MCF 10A (cell line): ENCODE measurements at regions not wholly inside any gene's neighbourhood (a gene's known extent, or its start where the extent isn't known, plus 50 kb on each side); places are given as distances from the start of the nearest gene placed in this dataset.
A peak's percentile ranks its signal among the peaks of the same experiment; 100 is the strongest.

ENCODE experiments used
- BruUV-seq: library from RNA; stranded (reverse); fragments of 400-500 nt; replicated peaks from 2 replicates; lab custom pipeline; 2021; lab: Mats Ljungman, UMichigan
- CTCF ChIA-PET: fragments of 300-600 bp; sonication (Branson Sonifier 250); formaldehyde crosslinking; extraction: SDS; loops from one replicate; lab custom pipeline; 2021; ENCODE audit warnings: antibody characterized with exemption, inconsistent platforms; lab: Yijun Ruan, JAX
- POLR2A ChIA-PET: fragments of 300-600, 350-650 bp; sonication (Branson Sonifier 250); formaldehyde crosslinking; extraction: SDS; loops from one replicate; lab custom pipeline; 2020; ENCODE audit warnings: antibody characterized with exemption, inconsistent platforms; lab: Yijun Ruan, JAX
- DNase-seq: peaks from one replicate; pipeline ENCODE4 v3.0.0-alpha.2; 2018; ENCODE audit not compliant: unreplicated experiment
- H3K27ac Mint-ChIP-seq: one replicate; pipeline ENCODE4 v1.8.0; 2022; ENCODE audit warnings: mild to moderate bottlenecking, low read depth, mixed read lengths; ENCODE audit not compliant: unreplicated experiment
- H3K27me3 Mint-ChIP-seq: one replicate; pipeline ENCODE4 v1.8.0; 2022; ENCODE audit warnings: mixed read lengths; ENCODE audit not compliant: insufficient read depth, unreplicated experiment
- H3K36me3 Mint-ChIP-seq: one replicate; pipeline ENCODE4 v1.8.0; 2022; ENCODE audit warnings: mild to moderate bottlenecking, moderate library complexity, mixed read lengths; ENCODE audit not compliant: insufficient read depth, unreplicated experiment
- H3K4me1 Mint-ChIP-seq: one replicate; pipeline ENCODE4 v1.8.0; 2022; ENCODE audit warnings: mixed read lengths; ENCODE audit not compliant: insufficient read depth, unreplicated experiment
- H3K4me3 Mint-ChIP-seq: one replicate; pipeline ENCODE4 v1.8.0; 2022; ENCODE audit warnings: mild to moderate bottlenecking, moderate library complexity, mixed read lengths; ENCODE audit not compliant: unreplicated experiment
- H3K9me3 Mint-ChIP-seq: one replicate; pipeline ENCODE4 v1.8.0; 2022; ENCODE audit warnings: mixed read lengths; ENCODE audit not compliant: unreplicated experiment
- intact Hi-C: fragments of 100-400 bp; cut with micrococcal nuclease; formaldehyde crosslinking; loops from 2 replicates; pipeline ENCODE4 v1.14.1; 2022
- TF ChIP-seq, protein P1 (sequence below): fragments of 200-600 bp; IDR thresholded peaks from one replicate; pipeline ENCODE4 v1.8.0; 2022; ENCODE audit warnings: antibody characterized with exemption, mild to moderate bottlenecking; ENCODE audit not compliant: unreplicated experiment

DNA sequence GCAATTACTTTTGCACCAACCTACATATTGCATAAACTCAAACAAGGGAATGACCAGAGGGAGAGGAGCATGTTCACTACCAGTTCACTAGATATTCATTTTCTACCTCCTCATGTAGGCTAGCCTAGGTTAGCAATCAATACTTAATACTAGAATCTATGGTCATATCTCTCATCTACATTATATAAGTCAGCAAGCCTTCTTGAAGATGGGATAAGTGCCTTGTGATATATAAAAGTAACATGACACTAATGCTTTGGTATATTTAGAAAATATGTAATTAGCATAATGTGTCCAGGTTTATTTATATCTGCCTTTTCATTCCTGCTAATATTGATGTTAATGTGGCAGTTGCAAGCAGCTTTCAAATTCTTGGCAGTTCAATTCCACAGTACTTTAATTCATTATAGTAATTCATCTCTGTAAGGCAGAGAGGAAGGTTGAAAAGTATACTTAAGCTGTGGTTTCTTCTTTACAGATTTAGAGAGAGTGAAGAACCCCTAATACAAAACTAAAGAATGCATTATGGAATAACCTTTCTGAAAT is 1613.2 kb upstream of the ACO1 start:
- H3K9me3 Mint-ChIP-seq: peaks cover 7% of the 10 kb centered on the region
- H3K27ac Mint-ChIP-seq: no peak overlapping the region
- H3K36me3 Mint-ChIP-seq: no peaks in the 10 kb centered on the region
- ChIA-PET POLR2A (no interaction called here), CTCF (no interaction called here)
- peaks cover 42% of the 10 kb centered on the region for H3K27me3 Mint-ChIP-seq
- H3K4me3 Mint-ChIP-seq: no peak overlapping the region
- DNase-seq: no peak
- peaks cover 8% of the 10 kb centered on the region for H3K4me1 Mint-ChIP-seq
- BruUV-seq: no TSS peak
- intact Hi-C loops: no loop called here
- TF ChIP-seq, protein P1, sequence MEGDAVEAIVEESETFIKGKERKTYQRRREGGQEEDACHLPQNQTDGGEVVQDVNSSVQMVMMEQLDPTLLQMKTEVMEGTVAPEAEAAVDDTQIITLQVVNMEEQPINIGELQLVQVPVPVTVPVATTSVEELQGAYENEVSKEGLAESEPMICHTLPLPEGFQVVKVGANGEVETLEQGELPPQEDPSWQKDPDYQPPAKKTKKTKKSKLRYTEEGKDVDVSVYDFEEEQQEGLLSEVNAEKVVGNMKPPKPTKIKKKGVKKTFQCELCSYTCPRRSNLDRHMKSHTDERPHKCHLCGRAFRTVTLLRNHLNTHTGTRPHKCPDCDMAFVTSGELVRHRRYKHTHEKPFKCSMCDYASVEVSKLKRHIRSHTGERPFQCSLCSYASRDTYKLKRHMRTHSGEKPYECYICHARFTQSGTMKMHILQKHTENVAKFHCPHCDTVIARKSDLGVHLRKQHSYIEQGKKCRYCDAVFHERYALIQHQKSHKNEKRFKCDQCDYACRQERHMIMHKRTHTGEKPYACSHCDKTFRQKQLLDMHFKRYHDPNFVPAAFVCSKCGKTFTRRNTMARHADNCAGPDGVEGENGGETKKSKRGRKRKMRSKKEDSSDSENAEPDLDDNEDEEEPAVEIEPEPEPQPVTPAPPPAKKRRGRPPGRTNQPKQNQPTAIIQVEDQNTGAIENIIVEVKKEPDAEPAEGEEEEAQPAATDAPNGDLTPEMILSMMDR: no peak

DNA sequence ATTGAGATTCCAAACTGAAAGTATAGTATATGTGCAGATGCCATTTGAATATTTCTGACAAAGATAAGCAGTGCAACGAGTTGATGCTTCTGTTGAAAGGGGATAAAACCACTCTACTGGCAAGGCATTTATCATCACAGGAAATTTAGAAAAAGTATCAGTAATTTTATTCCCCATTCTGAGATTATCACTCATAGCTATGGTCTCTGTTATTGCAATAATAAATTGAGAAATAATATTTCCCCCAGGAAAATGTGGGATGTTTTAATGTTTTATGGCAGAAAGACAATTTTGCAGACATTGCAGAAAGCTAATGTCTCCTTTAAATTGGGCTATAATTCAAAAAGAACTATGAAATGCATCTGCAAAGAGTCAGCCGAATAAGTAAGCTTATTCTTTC is 1612.7 kb upstream of the ACO1 start:
- H3K27me3 Mint-ChIP-seq: peaks cover 42% of the 10 kb centered on the region
- no peak for DNase-seq
- H3K9me3 Mint-ChIP-seq: peaks cover 7% of the 10 kb centered on the region
- no TSS peak for BruUV-seq
- H3K36me3 Mint-ChIP-seq: no peaks in the 10 kb centered on the region
- intact Hi-C loops: no loop called here
- POLR2A ChIA-PET: no interaction called here
- TF ChIP-seq, protein P1: no peak
- H3K4me3 Mint-ChIP-seq: no peak overlapping the region
- H3K27ac Mint-ChIP-seq: no peak overlapping the region
- peaks cover 8% of the 10 kb centered on the region for H3K4me1 Mint-ChIP-seq
- CTCF ChIA-PET: no interaction called here

DNA sequence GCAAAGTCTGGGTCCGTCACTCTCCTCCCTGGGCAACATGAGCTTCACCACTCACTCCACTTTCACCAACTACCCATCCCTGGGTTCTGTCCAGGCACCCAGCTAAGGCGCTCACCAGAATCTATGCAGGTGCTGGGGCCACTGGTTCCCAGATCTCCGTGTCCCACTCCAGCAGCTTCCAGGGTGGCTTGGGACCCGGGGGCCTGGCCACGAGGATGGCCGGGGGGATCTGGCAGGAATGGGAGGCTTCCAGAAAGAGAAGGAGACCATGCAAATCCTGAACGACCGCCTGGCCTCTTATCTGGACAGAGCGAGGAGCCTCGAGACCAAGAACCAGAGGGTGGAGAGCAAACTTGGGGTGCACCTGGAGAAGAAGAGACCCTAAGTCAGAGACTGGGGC is 1611.0 kb upstream of the ACO1 start:
- H3K4me1 Mint-ChIP-seq: peaks cover 8% of the 10 kb centered on the region
- no peak overlapping the region for H3K27ac Mint-ChIP-seq
- TF ChIP-seq, protein P1: no peak
- no peak for DNase-seq
- ChIA-PET CTCF (no interaction called here), POLR2A (no interaction called here)
- no TSS peak for BruUV-seq
- peaks cover 7% of the 10 kb centered on the region for H3K9me3 Mint-ChIP-seq
- H3K4me3 Mint-ChIP-seq: no peak overlapping the region
- H3K36me3 Mint-ChIP-seq: no peaks in the 10 kb centered on the region
- intact Hi-C loops: no loop called here
- H3K27me3 Mint-ChIP-seq: peaks cover 38% of the 10 kb centered on the region

DNA sequence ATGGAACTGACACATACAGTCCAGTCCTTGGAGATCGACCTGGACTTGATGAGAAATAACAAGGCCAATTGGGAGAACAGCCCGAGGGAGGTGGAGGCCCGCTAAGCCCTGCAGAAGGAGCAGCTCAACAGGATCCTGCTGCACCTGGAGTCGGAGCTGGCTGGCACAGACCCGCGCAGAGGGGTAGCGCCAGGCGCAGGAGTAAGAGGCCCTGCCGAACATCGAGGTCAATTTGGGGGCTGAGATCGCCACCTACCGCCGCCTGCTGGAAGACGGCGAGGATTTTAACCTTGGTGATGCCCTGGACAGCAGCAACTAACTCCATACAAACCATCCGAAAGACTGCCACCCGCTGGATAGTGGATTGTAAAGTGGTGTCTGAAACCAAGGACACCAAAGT is 1610.1 kb upstream of the ACO1 start:
- Mint-ChIP-seq H3K27ac (no peak overlapping the region), H3K27me3 (peaks cover 34% of the 10 kb centered on the region), H3K4me1 (peaks cover 8% of the 10 kb centered on the region), H3K36me3 (no peaks in the 10 kb centered on the region), H3K9me3 (peaks cover 7% of the 10 kb centered on the region), H3K4me3 (no peak overlapping the region)
- intact Hi-C loops: no loop called here
- POLR2A ChIA-PET: interaction anchor here (0.7 kb wide), 1 partner anchor 10 kb away, joined by 3 read pairs; no protein-coding TSS in a partner anchor
- CTCF ChIA-PET: interaction anchor here (0.7 kb wide), 1 partner anchor 23 kb away, joined by 4 read pairs; no protein-coding TSS in a partner anchor
- DNase-seq: peak; percentile 16
- TF ChIP-seq, protein P1: no peak
- no TSS peak for BruUV-seq
